ENCODE measurements at regions not wholly inside any gene's neighbourhood (a gene's known extent, or its start where the extent isn't known, plus 50 kb on each side); places are given as distances from the start of the nearest gene placed in this dataset.

DNA sequence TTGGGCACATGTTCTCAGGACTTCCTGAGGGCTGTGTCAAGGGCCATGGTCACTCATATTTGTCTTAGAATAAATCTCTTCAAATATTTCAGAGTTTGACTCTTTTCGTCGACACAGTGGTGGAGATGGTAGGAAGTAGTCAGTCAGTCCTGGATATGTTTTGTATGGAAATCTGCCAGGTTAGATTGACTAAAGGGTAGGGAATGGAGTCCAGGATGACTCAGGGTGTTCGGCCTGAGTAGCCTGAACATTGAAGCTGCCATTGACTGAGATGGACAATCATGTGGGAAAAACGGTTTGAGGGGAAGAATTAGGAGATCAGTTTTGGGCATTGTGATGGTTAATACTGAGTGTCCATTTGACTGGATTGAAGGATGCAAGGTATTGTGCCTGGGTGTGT, 177.1 kb upstream of the CENPE start:
- Mint-ChIP-seq H3K27me3 (ENCODE audit: unreplicated experiment) (peaks cover 5% of the 10 kb centered on the region), H3K36me3 (ENCODE audit: low read depth, unreplicated experiment) (no peaks in the 10 kb centered on the region), H3K4me3 (ENCODE audit: unreplicated experiment) (no peak overlapping the region), H3K9me3 (ENCODE audit: unreplicated experiment) (peaks cover 5% of the 10 kb centered on the region), H3K27ac (ENCODE audit: unreplicated experiment) (no peak overlapping the region), H3K4me1 (ENCODE audit: unreplicated experiment) (peaks cover 4% of the 10 kb centered on the region)
- DNase-seq (ENCODE audit: low spot score), result no peak
- TF ChIP-seq, protein P1, sequence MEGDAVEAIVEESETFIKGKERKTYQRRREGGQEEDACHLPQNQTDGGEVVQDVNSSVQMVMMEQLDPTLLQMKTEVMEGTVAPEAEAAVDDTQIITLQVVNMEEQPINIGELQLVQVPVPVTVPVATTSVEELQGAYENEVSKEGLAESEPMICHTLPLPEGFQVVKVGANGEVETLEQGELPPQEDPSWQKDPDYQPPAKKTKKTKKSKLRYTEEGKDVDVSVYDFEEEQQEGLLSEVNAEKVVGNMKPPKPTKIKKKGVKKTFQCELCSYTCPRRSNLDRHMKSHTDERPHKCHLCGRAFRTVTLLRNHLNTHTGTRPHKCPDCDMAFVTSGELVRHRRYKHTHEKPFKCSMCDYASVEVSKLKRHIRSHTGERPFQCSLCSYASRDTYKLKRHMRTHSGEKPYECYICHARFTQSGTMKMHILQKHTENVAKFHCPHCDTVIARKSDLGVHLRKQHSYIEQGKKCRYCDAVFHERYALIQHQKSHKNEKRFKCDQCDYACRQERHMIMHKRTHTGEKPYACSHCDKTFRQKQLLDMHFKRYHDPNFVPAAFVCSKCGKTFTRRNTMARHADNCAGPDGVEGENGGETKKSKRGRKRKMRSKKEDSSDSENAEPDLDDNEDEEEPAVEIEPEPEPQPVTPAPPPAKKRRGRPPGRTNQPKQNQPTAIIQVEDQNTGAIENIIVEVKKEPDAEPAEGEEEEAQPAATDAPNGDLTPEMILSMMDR (IDR thresholded peaks at IDR 0.05; ENCODE audit: unreplicated experiment), result no peak

DNA sequence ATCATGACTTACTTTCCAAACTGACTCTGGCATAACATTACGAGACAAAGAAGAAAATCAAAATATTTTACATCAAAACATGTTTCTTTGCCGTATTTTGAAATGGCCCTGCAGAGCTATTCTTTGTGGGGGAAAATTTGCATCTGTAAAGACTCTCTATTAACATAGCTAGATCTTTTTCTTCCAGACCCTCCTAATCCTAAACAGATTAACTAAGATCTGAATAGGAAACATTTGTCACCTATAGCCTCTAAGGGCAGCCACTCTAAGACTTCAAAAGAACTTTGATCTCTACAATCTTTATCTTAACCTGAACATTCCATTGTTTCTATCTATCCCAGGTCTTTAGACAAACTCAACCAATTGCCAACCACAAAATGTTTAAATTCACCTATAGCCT, 176.6 kb upstream of the CENPE start:
- no peak for DNase-seq (ENCODE audit: low spot score)
- H3K4me3 Mint-ChIP-seq (ENCODE audit: unreplicated experiment), result no peak overlapping the region
- peaks cover 4% of the 10 kb centered on the region for H3K4me1 Mint-ChIP-seq (ENCODE audit: unreplicated experiment)
- no peak overlapping the region for H3K27ac Mint-ChIP-seq (ENCODE audit: unreplicated experiment)
- no peaks in the 10 kb centered on the region for H3K36me3 Mint-ChIP-seq (ENCODE audit: low read depth, unreplicated experiment)
- peaks cover 5% of the 10 kb centered on the region for H3K9me3 Mint-ChIP-seq (ENCODE audit: unreplicated experiment)
- TF ChIP-seq, protein P1 (IDR thresholded peaks at IDR 0.05; ENCODE audit: unreplicated experiment), result no peak
- peaks cover 5% of the 10 kb centered on the region for H3K27me3 Mint-ChIP-seq (ENCODE audit: unreplicated experiment)

- Mint-ChIP-seq H3K4me3 (ENCODE audit: unreplicated experiment) (no peak overlapping the region), H3K9me3 (ENCODE audit: unreplicated experiment) (peaks cover 5% of the 10 kb centered on the region), H3K27ac (ENCODE audit: unreplicated experiment) (no peak overlapping the region), H3K4me1 (ENCODE audit: unreplicated experiment) (peaks cover 4% of the 10 kb centered on the region), H3K36me3 (ENCODE audit: low read depth, unreplicated experiment) (no peaks in the 10 kb centered on the region), H3K27me3 (ENCODE audit: unreplicated experiment) (peaks cover 8% of the 10 kb centered on the region)
- DNase-seq (ENCODE audit: low spot score), result no peak
- TF ChIP-seq, protein P1 (IDR thresholded peaks at IDR 0.05; ENCODE audit: unreplicated experiment), result no peak
Observed at GRCh38 chr4:103374306-103374705, 176.2 kb upstream of the CENPE start.

DNA sequence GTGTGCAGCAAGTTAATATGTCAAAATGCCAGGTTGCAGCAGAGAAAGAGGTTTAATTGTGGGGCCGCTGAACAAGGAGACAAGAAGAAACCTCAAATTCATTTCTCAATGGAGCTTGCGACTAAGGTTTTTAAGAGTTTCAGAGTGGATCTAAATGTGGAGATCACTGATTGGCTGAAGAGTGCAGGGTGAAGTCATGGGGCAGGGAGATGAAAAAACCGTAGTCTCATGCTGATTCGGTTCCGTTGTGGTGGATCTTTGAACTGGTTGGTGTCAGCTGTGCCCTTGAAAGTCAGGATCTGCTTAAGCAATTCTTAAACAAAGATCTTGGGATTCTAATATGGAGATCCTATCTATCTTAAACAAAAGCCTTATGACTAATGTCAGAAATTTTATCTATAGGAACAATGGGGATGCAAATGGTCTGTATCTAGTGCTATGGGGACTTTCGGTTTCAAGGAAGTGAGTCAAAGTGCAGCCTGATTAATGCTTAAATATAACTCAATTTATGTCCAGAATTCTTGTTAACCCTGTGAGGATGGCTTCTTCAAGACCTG, 173.9 kb upstream of the CENPE start:
- Mint-ChIP-seq H3K9me3 (ENCODE audit: unreplicated experiment) (peaks cover 5% of the 10 kb centered on the region), H3K36me3 (ENCODE audit: low read depth, unreplicated experiment) (no peaks in the 10 kb centered on the region), H3K4me1 (ENCODE audit: unreplicated experiment) (peaks cover 4% of the 10 kb centered on the region), H3K4me3 (ENCODE audit: unreplicated experiment) (no peak overlapping the region), H3K27me3 (ENCODE audit: unreplicated experiment) (peaks cover 8% of the 10 kb centered on the region), H3K27ac (ENCODE audit: unreplicated experiment) (no peak overlapping the region)
- no peak for DNase-seq (ENCODE audit: low spot score)
- TF ChIP-seq, protein P1 (IDR thresholded peaks at IDR 0.05; ENCODE audit: unreplicated experiment), result no peak

- H3K4me3 Mint-ChIP-seq (ENCODE audit: unreplicated experiment), result no peak overlapping the region
- peaks cover 8% of the 10 kb centered on the region for H3K27me3 Mint-ChIP-seq (ENCODE audit: unreplicated experiment)
- TF ChIP-seq, protein P1 (IDR thresholded peaks at IDR 0.05; ENCODE audit: unreplicated experiment), result no peak
- H3K4me1 Mint-ChIP-seq (ENCODE audit: unreplicated experiment), result peaks cover 4% of the 10 kb centered on the region
- no peaks in the 10 kb centered on the region for H3K36me3 Mint-ChIP-seq (ENCODE audit: low read depth, unreplicated experiment)
- H3K9me3 Mint-ChIP-seq (ENCODE audit: unreplicated experiment), result peaks cover 5% of the 10 kb centered on the region
- H3K27ac Mint-ChIP-seq (ENCODE audit: unreplicated experiment), result no peak overlapping the region
- no peak for DNase-seq (ENCODE audit: low spot score)
Observed at GRCh38 chr4:103370336-103370735, 172.2 kb upstream of the CENPE start.

All from endothelial cell (in vitro differentiated cells).